ENCODE measurements at regions not wholly inside any gene's neighbourhood (a gene's known extent, or its start where the extent isn't known, plus 50 kb on each side); places are given as distances from the start of the nearest gene placed in this dataset.
"Not testable (repeated sequence)": the region's sequence is repeated elsewhere in the genome, so short reads cannot be mapped to it uniquely, and the experiment has no call there.

DNA sequence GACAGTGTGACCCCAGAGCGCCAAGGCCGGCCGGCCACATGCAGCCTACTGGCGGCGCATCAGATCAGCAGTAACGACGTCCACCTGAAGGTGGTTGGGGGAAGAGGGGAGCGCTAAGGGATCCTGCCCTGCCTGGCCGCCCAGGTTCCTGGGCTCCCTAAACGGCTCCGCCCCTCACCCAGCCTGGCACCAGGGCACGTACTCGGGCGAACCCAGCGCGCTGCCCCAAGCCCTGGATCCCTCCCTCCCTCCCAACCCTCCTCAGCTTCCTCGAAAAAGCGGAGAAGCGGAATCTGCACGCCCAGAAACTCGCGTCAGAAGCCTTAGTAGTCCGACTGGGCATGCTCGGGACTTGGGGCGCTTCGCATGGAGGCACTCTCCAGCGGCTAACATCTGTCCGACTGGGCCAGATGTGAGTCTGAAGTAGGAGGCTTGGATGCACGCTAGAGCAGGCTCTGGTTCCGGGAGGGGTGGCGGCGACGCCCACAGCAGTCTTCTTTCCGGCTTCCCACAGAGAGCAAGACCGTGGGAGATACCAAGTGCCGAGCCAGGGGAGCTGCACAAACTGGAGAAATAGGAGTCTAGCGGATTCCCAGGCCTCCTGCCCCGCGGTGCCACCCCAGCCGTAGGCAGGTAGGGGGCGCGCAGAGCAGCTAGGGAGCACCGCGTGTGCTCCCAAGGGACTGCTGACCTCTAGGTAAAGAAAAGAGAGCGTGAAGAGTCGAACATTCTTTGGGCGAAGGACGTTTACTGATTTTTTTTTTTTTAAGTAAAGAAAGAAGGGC is 114.3 kb upstream of the TEX13C start:
- DNase-seq (ENCODE audit: low read depth), result no peak
- in situ Hi-C loops (cut with HindIII; ENCODE audit: low sequenced_read_pairs), result no loop called here
- TF ChIP-seq, protein P1, sequence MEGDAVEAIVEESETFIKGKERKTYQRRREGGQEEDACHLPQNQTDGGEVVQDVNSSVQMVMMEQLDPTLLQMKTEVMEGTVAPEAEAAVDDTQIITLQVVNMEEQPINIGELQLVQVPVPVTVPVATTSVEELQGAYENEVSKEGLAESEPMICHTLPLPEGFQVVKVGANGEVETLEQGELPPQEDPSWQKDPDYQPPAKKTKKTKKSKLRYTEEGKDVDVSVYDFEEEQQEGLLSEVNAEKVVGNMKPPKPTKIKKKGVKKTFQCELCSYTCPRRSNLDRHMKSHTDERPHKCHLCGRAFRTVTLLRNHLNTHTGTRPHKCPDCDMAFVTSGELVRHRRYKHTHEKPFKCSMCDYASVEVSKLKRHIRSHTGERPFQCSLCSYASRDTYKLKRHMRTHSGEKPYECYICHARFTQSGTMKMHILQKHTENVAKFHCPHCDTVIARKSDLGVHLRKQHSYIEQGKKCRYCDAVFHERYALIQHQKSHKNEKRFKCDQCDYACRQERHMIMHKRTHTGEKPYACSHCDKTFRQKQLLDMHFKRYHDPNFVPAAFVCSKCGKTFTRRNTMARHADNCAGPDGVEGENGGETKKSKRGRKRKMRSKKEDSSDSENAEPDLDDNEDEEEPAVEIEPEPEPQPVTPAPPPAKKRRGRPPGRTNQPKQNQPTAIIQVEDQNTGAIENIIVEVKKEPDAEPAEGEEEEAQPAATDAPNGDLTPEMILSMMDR (IDR thresholded peaks at IDR 0.05; ENCODE audit: low read depth, low read length, missing control alignments), result peak; percentile 12
- peak overlapping the region; percentile 42 for H3K4me3 ChIP-seq (ENCODE audit: low read depth, low read length)

DNA sequence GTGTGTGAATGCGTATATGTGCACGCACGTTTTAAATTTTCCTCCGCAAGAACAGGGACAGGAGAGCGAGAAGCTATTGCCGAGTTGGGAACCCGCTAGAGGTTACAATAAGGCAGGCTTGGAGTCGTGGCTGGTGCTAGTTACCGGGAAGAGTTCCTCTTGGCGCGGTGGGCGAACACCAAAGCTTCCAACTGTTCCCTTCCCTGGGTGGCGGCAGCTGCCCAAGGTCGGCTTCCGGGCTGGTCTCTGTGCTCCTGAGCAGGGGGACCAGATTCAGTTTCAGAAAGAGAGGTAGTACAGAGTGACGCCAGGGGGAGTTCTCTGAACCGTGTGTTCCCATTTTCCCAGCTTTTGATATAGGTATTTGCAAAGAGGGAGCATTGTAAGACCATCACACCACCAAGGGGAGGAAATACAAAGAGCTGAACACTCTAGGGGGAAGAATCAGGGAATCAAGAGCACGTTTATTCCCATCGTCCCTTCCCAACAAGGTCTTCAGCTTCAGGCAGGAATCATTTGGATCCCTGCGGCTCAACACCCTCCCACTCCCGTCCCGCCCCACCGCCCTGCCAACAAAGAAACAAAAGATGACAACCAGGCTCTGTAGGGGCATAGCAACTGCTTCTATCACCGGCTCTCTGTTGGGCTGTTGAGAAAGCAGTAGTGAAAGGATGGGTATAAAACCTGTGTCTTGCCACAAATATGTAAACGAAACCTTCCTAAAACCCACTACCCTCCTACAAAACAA is 113.6 kb upstream of the TEX13C start:
- TF ChIP-seq, protein P1 (IDR thresholded peaks at IDR 0.05; ENCODE audit: low read depth, low read length, missing control alignments), result peak; percentile 17
- in situ Hi-C loops (cut with HindIII; ENCODE audit: low sequenced_read_pairs), result no loop called here
- DNase-seq (ENCODE audit: low read depth), result no peak
- H3K4me3 ChIP-seq (ENCODE audit: low read depth, low read length), result peak overlapping the region; percentile 42

DNA sequence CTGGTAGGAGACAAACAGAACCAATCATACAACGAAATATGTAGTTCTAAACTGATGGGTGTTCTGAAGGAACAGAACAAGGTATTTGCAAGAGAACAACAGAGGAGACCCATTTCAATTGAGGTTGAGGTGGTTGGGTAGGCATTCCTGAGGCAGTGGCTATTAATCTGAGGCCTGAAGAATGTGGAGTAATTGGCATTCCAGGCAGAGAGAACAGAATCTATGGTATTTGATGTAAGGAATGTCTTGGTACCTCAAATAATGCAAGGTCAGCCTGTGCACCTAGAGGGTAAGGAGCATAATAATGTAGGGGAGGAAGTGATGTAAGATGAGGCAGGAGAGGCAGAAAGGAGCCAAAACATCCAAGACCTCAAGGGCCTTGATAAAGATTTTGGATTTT is 109.5 kb upstream of the TEX13C start:
- H3K4me3 ChIP-seq (ENCODE audit: low read depth, low read length), result no peak overlapping the region
- DNase-seq (ENCODE audit: low read depth), result no peak
- in situ Hi-C loops (cut with HindIII; ENCODE audit: low sequenced_read_pairs), result no loop called here
- TF ChIP-seq, protein P1 (IDR thresholded peaks at IDR 0.05; ENCODE audit: low read depth, low read length, missing control alignments), result no peak

DNA sequence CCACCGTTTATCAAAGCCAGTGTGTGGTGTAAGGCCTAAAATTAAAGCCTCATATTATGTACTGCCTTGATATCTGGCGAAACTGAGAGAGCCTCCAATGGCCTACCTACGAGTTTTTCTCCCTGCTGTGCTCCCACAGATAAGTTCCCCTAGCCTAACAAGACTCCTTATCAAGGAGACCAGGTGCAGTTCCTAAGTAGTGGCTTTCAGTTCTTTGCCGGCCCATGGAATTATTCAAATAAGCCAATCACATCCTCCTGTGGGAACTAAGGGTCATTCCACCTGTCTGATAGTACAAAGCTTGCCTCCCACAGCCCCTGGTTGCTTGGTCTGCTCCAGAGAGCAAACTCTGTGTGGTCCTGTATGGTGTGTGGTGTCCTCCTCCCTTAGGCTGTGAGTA is 99.8 kb upstream of the TEX13C start:
- in situ Hi-C loops (cut with HindIII; ENCODE audit: low sequenced_read_pairs), result no loop called here
- TF ChIP-seq, protein P1 (IDR thresholded peaks at IDR 0.05; ENCODE audit: low read depth, low read length, missing control alignments), result no peak

DNA sequence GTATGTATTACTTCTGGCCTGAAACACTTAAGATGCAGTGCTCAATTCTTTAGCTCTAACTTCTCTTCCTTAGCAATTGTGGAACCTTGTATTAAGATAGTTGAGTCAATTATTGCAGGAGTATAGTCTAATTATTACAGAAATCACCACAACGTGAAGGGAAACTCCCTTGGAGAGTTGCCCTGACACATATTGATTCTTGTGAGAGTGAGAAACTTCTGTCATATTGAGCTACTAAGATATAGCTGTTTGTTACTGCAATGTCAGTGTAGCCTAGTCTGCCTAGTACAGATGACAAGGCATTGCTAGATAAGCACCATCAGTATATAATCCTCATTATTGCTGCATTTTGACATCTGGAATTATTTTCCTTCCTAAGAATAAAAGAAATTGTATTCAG is 82.7 kb upstream of the TEX13C start:
- in situ Hi-C loops (cut with HindIII; ENCODE audit: low sequenced_read_pairs), result no loop called here
- DNase-seq (ENCODE audit: low read depth), result no peak
- TF ChIP-seq, protein P1 (IDR thresholded peaks at IDR 0.05; ENCODE audit: low read depth, low read length, missing control alignments), result no peak
- no peak overlapping the region for H3K4me3 ChIP-seq (ENCODE audit: low read depth, low read length)

More for the DNA sequence above, 99.8 kb upstream of the TEX13C start:
- H3K4me3 ChIP-seq (ENCODE audit: low read depth, low read length), result no peak overlapping the region
- no peak for DNase-seq (ENCODE audit: low read depth)

DNA sequence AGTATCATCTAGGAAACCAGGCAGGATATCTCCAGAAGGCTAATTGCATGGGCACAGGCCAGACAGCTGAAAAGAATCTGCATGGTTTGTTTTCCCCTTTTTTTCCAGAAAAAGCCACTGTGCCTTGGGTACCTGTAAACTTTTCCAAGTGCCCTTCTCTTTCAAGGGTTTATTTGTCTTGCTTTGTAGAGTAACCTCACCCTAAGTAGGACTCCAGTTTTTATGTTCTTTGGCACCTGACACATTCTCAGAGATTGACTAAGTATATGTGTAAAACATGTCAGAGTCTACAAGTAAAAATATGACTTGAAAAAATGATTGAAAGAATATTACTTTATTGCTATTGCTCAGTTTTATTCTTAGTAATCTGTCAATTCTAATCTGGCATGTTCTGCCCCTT is 70.7 kb upstream of the TEX13C start:
- H3K4me3 ChIP-seq (ENCODE audit: low read depth, low read length), result no peak overlapping the region
- in situ Hi-C loops (cut with HindIII; ENCODE audit: low sequenced_read_pairs), result no loop called here
- no peak for DNase-seq (ENCODE audit: low read depth)
- TF ChIP-seq, protein P1 (IDR thresholded peaks at IDR 0.05; ENCODE audit: low read depth, low read length, missing control alignments), result no peak

DNA sequence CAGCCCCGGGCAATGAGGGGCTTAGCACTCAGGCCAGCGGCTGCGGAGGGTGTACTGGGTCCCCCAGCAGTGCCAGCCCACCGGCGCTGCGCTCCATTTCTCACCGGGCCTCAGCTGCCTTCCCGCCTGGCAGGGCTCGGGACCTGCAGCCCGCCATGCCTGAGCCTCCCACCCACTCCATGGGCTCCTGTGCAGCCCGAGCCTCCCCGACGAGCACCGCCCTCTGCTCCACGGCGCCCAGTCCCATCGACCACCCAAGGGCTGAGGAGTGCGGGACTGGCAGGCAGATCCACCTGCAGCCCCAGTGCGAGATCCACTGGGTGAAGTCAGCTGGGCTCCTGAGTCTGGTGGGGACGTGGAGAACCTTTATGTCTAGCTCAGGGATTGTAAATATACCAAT is 63.9 kb upstream of the TEX13C start:
- H3K4me3 ChIP-seq (ENCODE audit: low read depth, low read length); in situ Hi-C loops (cut with HindIII; ENCODE audit: low sequenced_read_pairs); DNase-seq (ENCODE audit: low read depth): not testable (repeated sequence)

Measured in astrocyte of the cerebellum (primary cell).